HUES64 (cell line): ENCODE measurements at regions not wholly inside any gene's neighbourhood (a gene's known extent, or its start where the extent isn't known, plus 50 kb on each side); places are given as distances from the start of the nearest gene placed in this dataset.

Experiments
- H3K27ac ChIP-seq: 2 replicates; pipeline ENCODE4 v1.7.0; 2013; ENCODE audit warnings: low read depth, low read length, inconsistent platforms
- H3K27me3 ChIP-seq: 2 replicates; pipeline ENCODE4 v1.6.1; 2013; ENCODE audit warnings: mild to moderate bottlenecking, low read length; ENCODE audit not compliant: insufficient read depth
- H3K36me3 ChIP-seq: 2 replicates; pipeline ENCODE4 v1.6.1; 2013; ENCODE audit warnings: mild to moderate bottlenecking, low read length; ENCODE audit not compliant: insufficient read depth
- H3K4me1 ChIP-seq: 2 replicates; pipeline ENCODE4 v1.6.1; 2013; ENCODE audit warnings: mild to moderate bottlenecking, low read length, moderate library complexity; ENCODE audit not compliant: insufficient read depth
- H3K4me3 ChIP-seq: 2 replicates; pipeline ENCODE4 v1.5.1; 2013; ENCODE audit warnings: mild to moderate bottlenecking, low read length, moderate library complexity
- H3K9ac ChIP-seq: 2 replicates; pipeline ENCODE4 v1.6.1; 2013; ENCODE audit warnings: mild to moderate bottlenecking, low read depth, low read length
- H3K9me3 ChIP-seq: 2 replicates; pipeline ENCODE4 v1.6.1; 2013; ENCODE audit warnings: low read depth, low read length; ENCODE audit not compliant: insufficient read depth
- WGBS: fragments of 150-250, 120-280 bp; methylation state at CpG from one replicate; pipeline ENCODE4 v1.1.7; 2013; ENCODE audit warnings: missing lambda C conversion rate; 5-methylcytosine and 5-hydroxymethylcytosine counted together

DNA sequence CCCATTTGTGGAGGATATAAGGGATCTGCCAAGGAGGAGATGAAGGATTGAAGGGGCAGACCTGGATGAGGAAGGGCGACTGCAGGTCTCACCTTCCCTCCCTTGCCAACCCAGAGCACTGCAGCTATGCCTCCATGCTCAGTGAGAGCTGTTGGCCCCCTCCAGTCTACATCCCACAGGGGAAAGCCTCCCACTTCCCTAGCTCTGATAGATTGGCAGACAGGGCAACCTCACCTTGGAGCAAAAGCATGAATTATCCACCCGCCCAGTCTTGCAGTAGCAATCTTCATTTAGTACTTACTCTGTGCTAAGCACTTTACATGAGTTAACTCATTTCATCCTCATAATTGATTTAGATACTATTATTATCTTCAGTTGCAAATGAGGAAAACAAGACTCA lies 70.4 kb upstream of the SMNDC1 start:
- Histone ChIP-seq H3K9me3 (no peaks in the 10 kb centered on the region), H3K4me3 (no peak overlapping the region), H3K9ac (no peak overlapping the region), H3K4me1 (peaks cover 7% of the 10 kb centered on the region; the same call in 1 of the 2 replicates), H3K27me3 (no peaks in the 10 kb centered on the region), H3K36me3 (no peaks in the 10 kb centered on the region), H3K27ac (no peak overlapping the region)
- 98% methylated on average over 2 of the region's 2 CpGs for WGBS

DNA sequence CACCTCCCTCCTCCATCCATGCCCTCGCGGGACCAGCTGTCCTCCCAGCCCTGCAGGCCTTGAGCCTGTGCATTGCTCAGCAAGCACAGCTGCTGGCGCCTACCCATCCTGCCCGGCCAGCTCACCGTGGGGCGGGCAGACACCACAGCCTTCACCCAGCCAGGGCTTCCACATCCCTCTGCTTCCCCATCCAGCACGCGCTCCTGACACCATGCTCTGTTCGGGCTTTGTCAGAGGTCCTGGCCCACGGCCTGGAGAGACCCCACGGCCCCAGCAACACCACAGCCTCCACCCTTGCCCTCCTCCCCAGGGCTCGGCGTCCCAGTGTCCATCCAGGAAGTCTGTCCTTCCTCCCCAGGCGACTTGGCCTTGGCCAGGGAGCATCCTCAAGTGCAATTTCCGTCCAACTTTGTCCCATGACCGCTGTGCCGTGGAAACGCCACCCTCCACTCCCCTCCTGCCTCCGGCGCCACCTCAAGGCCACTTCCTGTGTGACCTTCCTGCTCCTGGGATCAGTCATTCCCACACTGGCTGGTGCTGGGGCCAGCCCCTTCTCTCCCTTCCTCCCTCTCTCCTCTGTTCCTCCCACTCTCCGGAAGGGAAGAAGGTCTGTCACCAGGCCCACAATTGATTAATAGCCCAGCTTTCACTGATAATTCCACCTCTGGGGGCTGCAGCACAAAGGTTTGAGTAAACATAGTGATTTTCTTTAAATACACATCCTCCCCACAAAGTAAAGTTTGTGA lies 71.5 kb upstream of the SMNDC1 start:
- peaks cover 7% of the 10 kb centered on the region; the same call in 1 of the 2 replicates for H3K4me1 ChIP-seq
- no peak overlapping the region for H3K9ac ChIP-seq
- no peaks in the 10 kb centered on the region for H3K36me3 ChIP-seq
- no peak overlapping the region for H3K4me3 ChIP-seq
- no peaks in the 10 kb centered on the region for H3K27me3 ChIP-seq
- no peak overlapping the region for H3K27ac ChIP-seq
- no peaks in the 10 kb centered on the region for H3K9me3 ChIP-seq
- 90% methylated on average over 21 of the region's 21 CpGs for WGBS

DNA sequence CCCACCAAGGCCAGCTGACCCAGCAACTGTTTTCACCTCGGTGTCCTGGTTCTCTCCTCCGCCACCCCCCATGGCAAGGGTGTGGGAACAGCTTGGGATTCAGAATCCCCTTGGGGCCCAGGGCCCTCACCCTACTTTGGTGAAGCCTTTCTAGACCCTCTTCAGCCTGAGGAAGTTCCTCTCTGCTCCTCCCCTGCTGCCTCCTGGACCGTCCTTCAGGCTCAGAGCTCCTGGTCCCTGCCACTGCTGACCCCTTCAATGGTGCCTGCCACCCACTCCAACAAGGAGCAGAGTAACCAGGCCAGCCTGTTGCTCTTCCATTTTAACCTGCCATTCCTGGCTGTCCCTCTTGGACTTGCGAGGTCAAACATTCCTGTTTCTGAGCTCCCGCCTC lies 72.0 kb upstream of the SMNDC1 start:
- Histone ChIP-seq H3K4me1 (peaks cover 7% of the 10 kb centered on the region; the same call in 1 of the 2 replicates), H3K27ac (no peak overlapping the region), H3K9me3 (no peaks in the 10 kb centered on the region), H3K27me3 (no peaks in the 10 kb centered on the region), H3K9ac (no peak overlapping the region), H3K36me3 (no peaks in the 10 kb centered on the region), H3K4me3 (no peak overlapping the region)
- WGBS, result 84% methylated on average over 5 of the region's 5 CpGs

DNA sequence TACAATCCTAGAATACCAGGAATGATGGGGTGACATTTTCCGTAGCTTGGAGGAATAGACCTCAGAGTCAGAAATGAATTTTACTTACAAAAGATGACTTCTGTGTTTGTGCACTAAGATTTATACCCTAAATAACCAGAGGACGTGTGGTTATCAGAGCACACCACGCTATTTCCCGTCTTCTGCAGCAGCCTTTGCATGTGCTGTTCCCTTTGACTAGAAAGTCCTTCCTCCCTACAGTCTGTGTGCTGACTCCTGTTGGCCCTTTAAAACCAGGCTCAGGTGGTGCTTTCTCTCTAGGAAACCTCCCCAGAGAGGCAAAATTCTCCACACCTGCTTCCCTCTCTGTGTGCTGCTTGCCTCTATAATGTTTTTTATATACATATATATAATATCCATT lies 73.3 kb upstream of the SMNDC1 start:
- WGBS, result 96% methylated on average over 4 of the region's 4 CpGs

DNA sequence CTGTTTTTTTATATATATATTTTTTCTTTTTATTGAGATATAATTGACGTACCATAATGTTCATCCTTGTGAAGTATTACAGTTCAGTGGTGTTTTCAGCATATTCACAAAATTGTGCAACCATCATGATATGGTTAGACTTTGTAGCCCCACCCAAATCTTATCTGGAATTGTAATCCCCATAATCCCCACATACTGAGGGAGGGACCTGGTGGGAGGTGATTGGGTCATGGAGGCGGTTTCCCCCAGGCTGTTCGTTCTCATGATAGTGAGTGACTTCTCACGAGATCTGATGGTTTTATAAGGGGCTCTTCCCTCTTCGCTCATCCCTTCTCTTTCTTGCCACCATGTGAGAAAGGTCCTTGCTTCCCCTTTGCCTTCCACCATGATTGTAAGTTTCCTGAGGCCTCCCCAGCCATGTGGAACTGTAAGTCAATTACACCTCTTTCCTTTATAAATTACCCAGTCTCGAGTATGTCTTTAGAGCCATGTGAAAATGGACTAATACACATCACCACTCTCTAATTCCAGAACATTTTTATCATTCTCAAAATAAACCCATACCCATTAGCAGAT lies 73.9 kb upstream of the SMNDC1 start:
- no peak overlapping the region for H3K9ac ChIP-seq
- no peaks in the 10 kb centered on the region for H3K4me1 ChIP-seq
- H3K9me3 ChIP-seq, result no peaks in the 10 kb centered on the region
- H3K4me3 ChIP-seq, result no peak overlapping the region
- H3K27ac ChIP-seq, result no peak overlapping the region
- 92% methylated on average over 5 of the region's 6 CpGs for WGBS
- no peaks in the 10 kb centered on the region for H3K27me3 ChIP-seq
- H3K36me3 ChIP-seq, result no peaks in the 10 kb centered on the region

More for the DNA sequence above, 73.3 kb upstream of the SMNDC1 start:
- H3K27me3 ChIP-seq, result no peaks in the 10 kb centered on the region
- H3K9ac ChIP-seq, result no peak overlapping the region
- H3K4me1 ChIP-seq, result peaks cover 3% of the 10 kb centered on the region; the same call in 1 of the 2 replicates
- no peak overlapping the region for H3K4me3 ChIP-seq
- no peaks in the 10 kb centered on the region for H3K36me3 ChIP-seq
- no peaks in the 10 kb centered on the region for H3K9me3 ChIP-seq
- H3K27ac ChIP-seq, result no peak overlapping the region

DNA sequence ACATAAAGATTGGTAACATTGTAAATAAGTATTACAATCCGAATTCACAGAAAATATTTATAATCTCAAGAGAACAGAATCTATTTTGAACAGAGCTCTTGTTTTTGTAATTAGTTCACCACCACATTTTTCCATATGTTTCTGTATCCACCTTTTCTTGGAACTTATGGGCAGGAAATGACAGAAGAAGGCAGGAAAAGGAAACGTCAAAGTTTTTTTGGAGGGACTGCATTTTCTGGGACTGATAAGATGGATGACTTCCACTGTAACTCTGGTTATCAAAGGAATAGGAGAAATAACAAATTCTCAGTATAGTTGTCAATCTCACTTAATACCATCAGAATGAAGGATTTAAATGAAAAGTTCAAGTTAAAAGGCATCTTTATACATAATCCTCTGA lies 75.1 kb upstream of the SMNDC1 start:
- H3K4me3 ChIP-seq, result no peak overlapping the region
- WGBS, result 100% methylated on average over 1 of the region's 2 CpGs
- H3K9ac ChIP-seq, result no peak overlapping the region
- H3K27me3 ChIP-seq, result no peaks in the 10 kb centered on the region
- H3K9me3 ChIP-seq, result no peaks in the 10 kb centered on the region
- H3K4me1 ChIP-seq, result no peaks in the 10 kb centered on the region
- H3K36me3 ChIP-seq, result no peaks in the 10 kb centered on the region
- H3K27ac ChIP-seq, result no peak overlapping the region

DNA sequence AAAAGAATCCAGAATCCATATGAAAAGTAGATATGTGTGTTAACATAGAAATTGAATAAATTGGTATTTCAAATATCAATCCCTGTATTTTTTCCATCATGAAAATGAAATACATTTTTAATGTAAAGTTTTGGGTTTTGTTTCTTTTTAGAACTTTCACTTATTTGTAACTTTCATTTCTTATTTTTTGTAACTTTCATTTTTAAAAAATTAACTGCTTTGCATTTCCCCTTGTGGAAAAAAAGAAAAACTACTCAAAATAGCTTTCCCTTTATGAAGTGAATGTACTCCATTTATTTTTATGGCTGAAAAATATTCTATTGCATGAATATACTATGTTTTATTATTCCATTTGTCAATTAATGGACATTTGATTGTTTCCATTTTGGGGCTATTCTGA lies 75.6 kb upstream of the SMNDC1 start:
- Histone ChIP-seq H3K9me3 (no peaks in the 10 kb centered on the region), H3K27ac (no peak overlapping the region), H3K4me3 (no peak overlapping the region)

DNA sequence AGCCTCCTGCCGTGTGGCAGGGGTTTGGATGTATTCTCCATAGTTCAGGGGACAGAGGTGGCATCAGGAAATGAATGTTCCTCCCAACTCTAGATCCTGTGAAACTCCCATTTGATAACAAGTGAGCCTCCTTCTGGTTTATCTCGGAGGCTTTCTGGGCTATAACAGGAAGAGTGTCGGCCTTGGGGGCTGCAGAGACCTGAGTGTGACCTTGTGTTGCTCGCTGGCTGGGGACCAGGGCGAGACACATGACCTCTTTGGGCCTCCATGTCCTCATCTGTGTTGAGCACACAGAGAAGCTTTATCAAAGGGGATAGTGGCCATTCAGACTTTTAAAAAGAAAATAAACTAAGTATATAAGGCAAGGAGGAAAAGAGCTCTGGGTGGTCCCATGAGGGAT lies 78.0 kb upstream of the SMNDC1 start:
- WGBS, result 92% methylated on average over 5 of the region's 5 CpGs
- H3K4me1 ChIP-seq, result no peaks in the 10 kb centered on the region

More for the DNA sequence above, 75.6 kb upstream of the SMNDC1 start:
- H3K4me1 ChIP-seq, result no peaks in the 10 kb centered on the region
- H3K9ac ChIP-seq, result no peak overlapping the region
- H3K36me3 ChIP-seq, result no peaks in the 10 kb centered on the region
- no peaks in the 10 kb centered on the region for H3K27me3 ChIP-seq

DNA sequence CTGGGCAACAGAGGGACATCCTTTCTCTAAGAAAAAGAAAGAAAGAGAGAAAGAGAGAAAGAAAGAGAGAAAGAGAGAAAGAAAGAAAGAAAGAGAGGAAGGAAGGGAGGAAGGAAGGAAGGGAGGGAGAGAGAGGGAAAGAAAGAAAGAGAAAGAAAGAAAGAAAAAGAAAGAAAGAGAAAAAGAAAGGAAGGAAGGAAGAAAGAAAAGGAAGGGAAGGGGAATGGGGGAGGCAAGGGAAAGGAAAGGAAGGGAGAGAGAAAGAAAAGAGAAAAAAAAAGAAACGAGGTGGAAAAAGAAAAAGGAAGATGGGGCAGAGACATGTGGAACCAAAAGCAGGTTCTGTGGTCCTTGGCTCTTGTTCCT lies 82.9 kb upstream of the SMNDC1 start:
- no peaks in the 10 kb centered on the region for H3K36me3 ChIP-seq
- H3K9me3 ChIP-seq, result no peaks in the 10 kb centered on the region
- 90% methylated on average over 1 of the region's 1 CpG for WGBS
- H3K4me1 ChIP-seq, result peaks cover 5% of the 10 kb centered on the region
- no peak overlapping the region for H3K4me3 ChIP-seq
- no peak overlapping the region for H3K27ac ChIP-seq
- no peak overlapping the region for H3K9ac ChIP-seq
- H3K27me3 ChIP-seq, result no peaks in the 10 kb centered on the region

More for the DNA sequence above, 78.0 kb upstream of the SMNDC1 start:
- H3K9ac ChIP-seq, result no peak overlapping the region
- no peak overlapping the region for H3K4me3 ChIP-seq
- H3K27me3 ChIP-seq, result no peaks in the 10 kb centered on the region
- no peaks in the 10 kb centered on the region for H3K9me3 ChIP-seq
- no peaks in the 10 kb centered on the region for H3K36me3 ChIP-seq
- H3K27ac ChIP-seq, result no peak overlapping the region

DNA sequence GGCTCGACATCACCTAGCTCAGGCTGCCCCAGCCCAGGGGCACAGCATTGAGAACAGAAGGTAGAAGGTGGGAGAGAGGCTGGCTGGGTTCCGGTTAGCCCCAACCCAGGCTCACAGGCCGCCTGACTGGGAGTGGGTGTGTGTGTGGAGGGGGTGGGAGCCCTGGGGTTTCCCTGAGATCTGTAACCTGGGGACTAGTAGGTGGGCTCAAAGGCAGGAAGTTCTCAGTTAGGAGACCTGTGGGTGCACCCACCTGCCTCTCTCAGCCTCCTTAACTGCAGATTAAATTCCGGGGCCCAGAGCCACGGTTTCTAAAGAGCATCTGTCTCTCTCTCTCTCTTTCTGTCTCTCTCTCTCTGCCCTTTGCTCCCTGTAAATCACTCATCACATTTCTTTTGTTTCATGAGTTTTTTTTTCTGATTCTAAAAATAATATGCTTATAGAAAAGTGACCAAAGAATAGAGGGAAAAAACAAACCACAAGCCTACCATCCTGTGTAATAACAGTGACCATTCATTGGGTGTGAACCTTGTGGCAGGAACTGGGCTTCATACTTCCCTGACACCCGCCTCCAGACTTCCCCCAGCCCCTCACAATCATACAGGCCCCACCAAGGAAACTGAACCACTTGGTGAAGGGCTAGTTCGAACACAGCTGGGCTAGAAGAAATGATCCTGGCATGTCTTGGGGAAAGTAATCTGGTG lies 83.4 kb upstream of the SMNDC1 start:
- WGBS, result 76% methylated on average over 7 of the region's 7 CpGs
- Histone ChIP-seq H3K27me3 (no peaks in the 10 kb centered on the region), H3K36me3 (no peaks in the 10 kb centered on the region), H3K9me3 (no peaks in the 10 kb centered on the region), H3K27ac (no peak overlapping the region), H3K9ac (no peak overlapping the region), H3K4me1 (peaks cover 10% of the 10 kb centered on the region), H3K4me3 (no peak overlapping the region)

DNA sequence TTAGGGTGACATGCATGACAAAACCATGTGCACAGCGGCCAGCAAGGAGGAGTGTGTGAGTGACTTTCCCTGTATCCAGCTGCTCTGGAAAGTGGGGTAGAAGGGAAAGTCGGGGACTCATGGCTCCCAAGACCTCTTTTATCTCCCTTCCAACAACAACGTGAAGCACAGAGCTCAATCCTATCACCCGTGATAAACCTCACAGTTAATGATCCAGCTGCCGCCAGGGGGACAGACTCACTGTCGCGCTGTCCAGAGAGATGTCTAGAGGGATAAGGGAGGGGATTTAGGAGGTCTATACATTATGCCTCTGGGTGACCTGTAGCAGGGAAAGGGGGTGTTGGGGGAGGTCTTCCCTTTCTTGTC lies 84.0 kb upstream of the SMNDC1 start:
- 85% methylated on average over 7 of the region's 7 CpGs for WGBS
- H3K27me3 ChIP-seq, result no peaks in the 10 kb centered on the region
- H3K9me3 ChIP-seq, result no peaks in the 10 kb centered on the region
- no peaks in the 10 kb centered on the region for H3K36me3 ChIP-seq
- peaks cover 11% of the 10 kb centered on the region for H3K4me1 ChIP-seq
- no peak overlapping the region for H3K9ac ChIP-seq
- H3K4me3 ChIP-seq, result no peak overlapping the region
- H3K27ac ChIP-seq, result no peak overlapping the region
